A549 (cell line): ENCODE measurements at regions not wholly inside any gene's neighbourhood (a gene's known extent, or its start where the extent isn't known, plus 50 kb on each side); places are given as distances from the start of the nearest gene placed in this dataset.

Experiments used
- CEBPB ChIP-seq, 2 experiments: fragments of >200 bp in 1 of 2; sonication (Bioruptor Twin) in 1 of 2; formaldehyde crosslinking in 1 of 2; IDR thresholded peaks; 2 replicates each; pipeline ENCODE4 v1.6.1; 2012 to 2016
- CTCF ChIP-seq: fragments of >200 bp; sonication (Bioruptor Twin); formaldehyde crosslinking; IDR thresholded peaks from 3 replicates; pipeline ENCODE4 v1.5.1; 2016
- EP300 ChIP-seq, 2 experiments: fragments of >200 bp; sonication (Bioruptor Twin); formaldehyde crosslinking; IDR thresholded peaks; 2 replicates in 1 of 2; 3 replicates in 1 of 2; pipeline ENCODE4 v1.6.1; 2016 to 2017
- HOXA7 ChIP-seq: fragments of 250-450 bp; sonication (Bioruptor Pico); IDR thresholded peaks from 2 replicates; pipeline ENCODE4 v1.5.0; 2020; ENCODE audit warnings: mild to moderate bottlenecking, moderate library complexity
- HOXB13 ChIP-seq: fragments of 250-450 bp; sonication (Bioruptor Pico); IDR thresholded peaks from 2 replicates; pipeline ENCODE4 v1.5.0; 2020; ENCODE audit warnings: low read depth, mild to moderate bottlenecking, moderate library complexity
- MYC ChIP-seq: IDR thresholded peaks from 2 replicates; pipeline ENCODE4 v1.6.1; 2012; ENCODE audit warnings: mild to moderate bottlenecking, inconsistent platforms, low read length, improper control_type of control experiment, borderline replicate concordance
- POLR2A ChIP-seq: IDR thresholded peaks from 2 replicates; pipeline ENCODE4 v1.6.1; 2012; ENCODE audit warnings: mild to moderate bottlenecking, low read length
- SREBF2 ChIP-seq: fragments of 450-650 bp; IDR thresholded peaks from 2 replicates; pipeline ENCODE4 v1.6.1; 2014; ENCODE audit warnings: mild to moderate bottlenecking, moderate library complexity
- USF2 ChIP-seq: fragments of 450-650 bp; IDR thresholded peaks from 2 replicates; pipeline ENCODE4 v1.6.1; 2014; ENCODE audit warnings: antibody characterized with exemption

GRCh38 chr10:29033311-29033940 lies 255.4 kb upstream of the LYZL1 start:
- TF ChIP-seq USF2 (no peak), CTCF (no peak), POLR2A (no peak), SREBF2 (no peak), HOXA7 (no peak), CEBPB (IDR thresholded peaks at IDR 0.05) (no peak), MYC (no peak), EP300 (IDR thresholded peaks at IDR 0.05) (no peak), HOXB13 (CRISPR knock-in tag) (no peak)
